DOHH2 (cell line): ENCODE measurements at regions not wholly inside any gene's neighbourhood (a gene's known extent, or its start where the extent isn't known, plus 50 kb on each side); places are given as distances from the start of the nearest gene placed in this dataset.

Experiments used
- CTCF ChIP-seq: fragments of 200-600 bp; sonication (generic); IDR thresholded peaks from one replicate; pipeline ENCODE4 v1.5.1; 2014; ENCODE audit warnings: antibody characterized with exemption, mild to moderate bottlenecking, low read depth, low read length; ENCODE audit not compliant: poor library complexity, severe bottlenecking
- EZH2phosphoT487 ChIP-seq: fragments of 200-600 bp; sonication (generic); IDR thresholded peaks from 2 replicates; pipeline ENCODE4 v1.6.1; 2017; ENCODE audit warnings: borderline replicate concordance, mild to moderate bottlenecking, antibody characterized with exemption, low read length, moderate library complexity, mixed read lengths

GRCh38 chr1:117284399-117285215 lies 73.9 kb upstream of the VTCN1 start:
- peak; percentile 38 for TF ChIP-seq CTCF
- TF ChIP-seq EZH2phosphoT487, result no peak
